ENCODE measurements at regions not wholly inside any gene's neighbourhood (a gene's known extent, or its start where the extent isn't known, plus 50 kb on each side); places are given as distances from the start of the nearest gene placed in this dataset.

DNA sequence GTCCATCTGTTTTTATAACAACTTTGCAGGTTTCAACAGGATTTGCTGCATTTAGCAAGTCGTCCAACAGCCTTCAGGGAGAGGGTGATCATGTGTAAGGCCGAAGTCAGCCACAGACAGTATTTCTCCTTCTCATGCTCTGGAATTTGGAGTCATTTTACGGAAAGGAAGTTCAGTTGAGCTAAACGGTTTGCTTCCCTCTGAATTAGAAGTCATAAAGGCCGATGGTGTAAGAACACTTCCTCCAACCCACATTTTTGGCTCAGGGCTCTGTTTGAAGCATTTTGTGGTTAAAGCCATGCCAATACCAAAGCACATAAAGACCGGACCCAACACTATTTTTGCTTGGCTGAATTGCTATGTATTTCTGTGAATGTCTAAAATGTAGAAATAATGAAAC lies 129.5 kb downstream of the TMEM182 start:
- Histone ChIP-seq H3K18ac (ENCODE audit: low read depth, low read length) (no peak overlapping the region), H2BK20ac (ENCODE audit: low read depth, low read length) (no peak overlapping the region), H4K91ac (ENCODE audit: insufficient read depth, low read depth, low read length) (no peak overlapping the region), H2AFZ (replicated peaks; ENCODE audit: low read length, poor library complexity) (no peak overlapping the region), H4K20me1 (ENCODE audit: insufficient read depth, low read length) (no peaks in the 10 kb centered on the region), H2BK5ac (ENCODE audit: low read depth, low read length, poor library complexity, severe bottlenecking) (no peak overlapping the region), H4K5ac (ENCODE audit: low read depth, low read length) (no peak overlapping the region), H3K23ac (ENCODE audit: low read depth, low read length) (no peak overlapping the region), H3K9ac (ENCODE audit: low read depth, low read length) (no peak overlapping the region), H3K14ac (replicated peaks; ENCODE audit: low read depth, low read length) (no peak overlapping the region), H2BK120ac (ENCODE audit: low read depth, low read length) (no peak overlapping the region), H2BK15ac (ENCODE audit: low read depth, low read length) (no peak overlapping the region), H4K8ac (ENCODE audit: low read depth in 2 of 2, low read length in 2 of 2) (no peak overlapping the region), H3K4me1 (ENCODE audit: control insufficient read depth, insufficient read depth, low read length) (no peaks in the 10 kb centered on the region), H3K36me3 (ENCODE audit: control insufficient read depth, insufficient read depth, low read length) (no peaks in the 10 kb centered on the region), H2AK5ac (ENCODE audit: low read depth, low read length) (no peak overlapping the region), H3K9me3 (ENCODE audit: control insufficient read depth, insufficient read depth, low read length) (peaks cover 2% of the 10 kb centered on the region; the same call in 1 of the 2 replicates), H3K9me1 (ENCODE audit: insufficient read depth, low read length) (no peaks in the 10 kb centered on the region), H3K27me3 (ENCODE audit: control insufficient read depth, insufficient read depth, low read length) (no peaks in the 10 kb centered on the region), H3K56ac (ENCODE audit: extremely low read depth, insufficient read depth, low read length) (no peak overlapping the region), H3K4me3 (ENCODE audit: insufficient read depth, low read depth, low read length) (no peak overlapping the region), H3K79me1 (ENCODE audit: low read depth in 1 of 2, low read length in 2 of 2) (no peaks in the 10 kb centered on the region), H3K4ac (ENCODE audit: low read depth, low read length) (no peak overlapping the region), H2AK9ac (replicated peaks; ENCODE audit: low read depth, low read length, poor library complexity) (no peak overlapping the region), H3K27ac (ENCODE audit: insufficient read depth, low read length) (no peak overlapping the region), H3K4me2 (ENCODE audit: low read depth, low read length) (no peak overlapping the region)
- WGBS, 2 experiments (ENCODE audit: extremely low coverage in 2 of 2, insufficient read length in 1 of 2): no CpG with 5 or more reads among the region's 6 CpGs
- intact Hi-C loops (cut with micrococcal nuclease) (no loop called here), dilution Hi-C loops (cut with HindIII; ENCODE audit: low sequenced_read_pairs, unreplicated experiment) (no loop called here), in situ Hi-C loops (cut with MboI; ENCODE audit: low sequenced_read_pairs) (no loop called here)
- no TSS peak for BruUV-seq (replicated peaks)
- ATAC-seq (ENCODE audit: low read depth): no peak
- TF ChIP-seq CEBPB (IDR thresholded peaks at IDR 0.05; ENCODE audit: low read depth, low read length) (no peak), SMC3 (IDR thresholded peaks at IDR 0.05; ENCODE audit: low read depth, low read length) (no peak), RFX5 (IDR thresholded peaks at IDR 0.05; ENCODE audit: low read depth, low read length) (no peak), MAFK (IDR thresholded peaks at IDR 0.05; ENCODE audit: low read depth, low read length) (no peak), BHLHE40 (IDR thresholded peaks at IDR 0.05; ENCODE audit: low read depth, low read length) (no peak), CHD1 (IDR thresholded peaks at IDR 0.05; ENCODE audit: low read depth, low read length) (no peak)
- TF ChIP-seq, protein P1, sequence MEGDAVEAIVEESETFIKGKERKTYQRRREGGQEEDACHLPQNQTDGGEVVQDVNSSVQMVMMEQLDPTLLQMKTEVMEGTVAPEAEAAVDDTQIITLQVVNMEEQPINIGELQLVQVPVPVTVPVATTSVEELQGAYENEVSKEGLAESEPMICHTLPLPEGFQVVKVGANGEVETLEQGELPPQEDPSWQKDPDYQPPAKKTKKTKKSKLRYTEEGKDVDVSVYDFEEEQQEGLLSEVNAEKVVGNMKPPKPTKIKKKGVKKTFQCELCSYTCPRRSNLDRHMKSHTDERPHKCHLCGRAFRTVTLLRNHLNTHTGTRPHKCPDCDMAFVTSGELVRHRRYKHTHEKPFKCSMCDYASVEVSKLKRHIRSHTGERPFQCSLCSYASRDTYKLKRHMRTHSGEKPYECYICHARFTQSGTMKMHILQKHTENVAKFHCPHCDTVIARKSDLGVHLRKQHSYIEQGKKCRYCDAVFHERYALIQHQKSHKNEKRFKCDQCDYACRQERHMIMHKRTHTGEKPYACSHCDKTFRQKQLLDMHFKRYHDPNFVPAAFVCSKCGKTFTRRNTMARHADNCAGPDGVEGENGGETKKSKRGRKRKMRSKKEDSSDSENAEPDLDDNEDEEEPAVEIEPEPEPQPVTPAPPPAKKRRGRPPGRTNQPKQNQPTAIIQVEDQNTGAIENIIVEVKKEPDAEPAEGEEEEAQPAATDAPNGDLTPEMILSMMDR (conservative IDR thresholded peaks at IDR 0.05; ENCODE audit: low read depth, low read length): no peak
- CTCF ChIA-PET: no interaction called here
- no peak for DNase-seq
- POLR2A ChIA-PET (ENCODE audit: unreplicated experiment): no interaction called here
